ENCODE measurements at regions not wholly inside any gene's neighbourhood (a gene's known extent, or its start where the extent isn't known, plus 50 kb on each side); places are given as distances from the start of the nearest gene placed in this dataset.
"Not testable (repeated sequence)": the region's sequence is repeated elsewhere in the genome, so short reads cannot be mapped to it uniquely, and the experiment has no call there.

DNA sequence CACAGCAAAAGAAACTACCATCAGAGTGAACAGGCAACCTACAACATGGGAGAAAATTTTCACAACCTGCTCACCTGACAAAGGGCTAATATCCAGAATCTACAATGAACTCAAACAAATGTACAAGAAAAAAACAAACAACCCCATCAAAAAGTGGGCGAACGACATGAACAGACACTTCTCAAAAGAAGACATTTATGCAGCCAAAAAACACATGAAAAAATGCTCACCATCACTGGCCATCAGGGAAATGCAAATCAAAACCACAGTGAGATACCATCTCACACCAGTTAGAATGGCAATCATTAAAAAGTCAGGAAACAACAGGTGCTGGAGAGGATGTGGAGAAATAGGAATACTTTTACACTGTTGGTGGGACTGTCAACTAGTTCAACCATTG is 207.8 kb downstream of the USP6NL start:
- BruUV-seq (replicated peaks); intact Hi-C loops (cut with micrococcal nuclease); CTCF ChIA-PET: not testable (repeated sequence)

DNA sequence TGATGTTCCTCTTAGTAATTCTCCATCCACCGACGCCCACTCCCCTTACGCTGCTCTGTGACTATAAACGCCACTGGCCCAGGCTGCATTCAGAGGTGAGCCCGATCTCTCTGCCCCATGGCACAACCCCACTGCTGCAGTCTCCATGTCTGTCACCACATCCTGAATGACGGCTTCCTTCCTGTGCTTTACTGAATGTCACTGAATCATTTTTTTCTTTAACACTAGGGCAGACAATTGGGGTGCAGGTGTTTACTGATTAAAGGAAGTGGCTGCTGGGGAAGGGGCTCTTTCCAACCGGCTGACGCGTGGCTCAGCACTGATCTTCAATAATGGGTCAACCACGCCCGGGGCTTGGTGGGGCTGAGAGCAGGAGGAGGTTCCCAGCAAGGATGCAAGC is 208.3 kb downstream of the USP6NL start:
- Mint-ChIP-seq H3K4me3 (ENCODE audit: unreplicated experiment) (no peak overlapping the region), H3K27ac (ENCODE audit: low read depth, unreplicated experiment) (no peak overlapping the region), H3K4me1 (ENCODE audit: insufficient read depth, unreplicated experiment) (no peaks in the 10 kb centered on the region), H3K27me3 (ENCODE audit: insufficient read depth, unreplicated experiment) (no peaks in the 10 kb centered on the region), H3K36me3 (ENCODE audit: insufficient read depth, unreplicated experiment) (no peaks in the 10 kb centered on the region), H3K9me3 (ENCODE audit: unreplicated experiment) (no peaks in the 10 kb centered on the region)
- BruUV-seq (replicated peaks) = no TSS peak
- ChIA-PET POLR2A (no interaction called here), CTCF (no interaction called here)
- intact Hi-C loops (cut with micrococcal nuclease) = no loop called here
- no peak for DNase-seq (ENCODE audit: unreplicated experiment)
- TF ChIP-seq, protein P1, sequence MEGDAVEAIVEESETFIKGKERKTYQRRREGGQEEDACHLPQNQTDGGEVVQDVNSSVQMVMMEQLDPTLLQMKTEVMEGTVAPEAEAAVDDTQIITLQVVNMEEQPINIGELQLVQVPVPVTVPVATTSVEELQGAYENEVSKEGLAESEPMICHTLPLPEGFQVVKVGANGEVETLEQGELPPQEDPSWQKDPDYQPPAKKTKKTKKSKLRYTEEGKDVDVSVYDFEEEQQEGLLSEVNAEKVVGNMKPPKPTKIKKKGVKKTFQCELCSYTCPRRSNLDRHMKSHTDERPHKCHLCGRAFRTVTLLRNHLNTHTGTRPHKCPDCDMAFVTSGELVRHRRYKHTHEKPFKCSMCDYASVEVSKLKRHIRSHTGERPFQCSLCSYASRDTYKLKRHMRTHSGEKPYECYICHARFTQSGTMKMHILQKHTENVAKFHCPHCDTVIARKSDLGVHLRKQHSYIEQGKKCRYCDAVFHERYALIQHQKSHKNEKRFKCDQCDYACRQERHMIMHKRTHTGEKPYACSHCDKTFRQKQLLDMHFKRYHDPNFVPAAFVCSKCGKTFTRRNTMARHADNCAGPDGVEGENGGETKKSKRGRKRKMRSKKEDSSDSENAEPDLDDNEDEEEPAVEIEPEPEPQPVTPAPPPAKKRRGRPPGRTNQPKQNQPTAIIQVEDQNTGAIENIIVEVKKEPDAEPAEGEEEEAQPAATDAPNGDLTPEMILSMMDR (IDR thresholded peaks at IDR 0.05; ENCODE audit: unreplicated experiment) = no peak

More for the DNA sequence above, 207.8 kb downstream of the USP6NL start:
- H3K27ac Mint-ChIP-seq (ENCODE audit: low read depth, unreplicated experiment); H3K9me3 Mint-ChIP-seq (ENCODE audit: unreplicated experiment); DNase-seq (ENCODE audit: unreplicated experiment); H3K27me3 Mint-ChIP-seq (ENCODE audit: insufficient read depth, unreplicated experiment); H3K36me3 Mint-ChIP-seq (ENCODE audit: insufficient read depth, unreplicated experiment); H3K4me3 Mint-ChIP-seq (ENCODE audit: unreplicated experiment); H3K4me1 Mint-ChIP-seq (ENCODE audit: insufficient read depth, unreplicated experiment); POLR2A ChIA-PET: not testable (repeated sequence)

DNA sequence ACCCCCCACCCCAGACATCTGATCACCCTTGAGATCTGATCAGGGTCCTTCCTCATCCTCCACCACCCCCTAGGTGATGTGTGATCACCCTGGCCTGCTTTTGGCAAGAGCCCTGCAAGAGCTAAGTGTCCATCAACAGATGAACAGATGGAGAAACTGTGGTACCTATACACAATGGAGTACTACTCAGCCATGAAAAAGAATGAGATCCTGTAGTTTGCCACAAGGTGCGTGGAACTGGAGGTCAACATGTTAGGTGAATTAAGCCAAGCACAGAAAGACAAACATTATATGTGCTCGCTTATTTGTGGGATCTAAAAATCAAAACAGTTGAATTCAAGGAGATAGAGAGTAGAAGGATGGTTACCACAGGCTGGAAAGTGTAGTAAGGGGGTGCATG is 209.1 kb downstream of the USP6NL start:
- no peaks in the 10 kb centered on the region for H3K4me1 Mint-ChIP-seq (ENCODE audit: insufficient read depth, unreplicated experiment)
- no TSS peak for BruUV-seq (replicated peaks)
- H3K36me3 Mint-ChIP-seq (ENCODE audit: insufficient read depth, unreplicated experiment) = no peaks in the 10 kb centered on the region
- no peaks in the 10 kb centered on the region for H3K27me3 Mint-ChIP-seq (ENCODE audit: insufficient read depth, unreplicated experiment)
- H3K27ac Mint-ChIP-seq (ENCODE audit: low read depth, unreplicated experiment) = no peak overlapping the region
- intact Hi-C loops (cut with micrococcal nuclease) = no loop called here
- POLR2A ChIA-PET = no interaction called here
- DNase-seq (ENCODE audit: unreplicated experiment) = no peak
- CTCF ChIA-PET = no interaction called here
- H3K4me3 Mint-ChIP-seq (ENCODE audit: unreplicated experiment) = no peak overlapping the region
- TF ChIP-seq, protein P1 (IDR thresholded peaks at IDR 0.05; ENCODE audit: unreplicated experiment) = no peak
- no peaks in the 10 kb centered on the region for H3K9me3 Mint-ChIP-seq (ENCODE audit: unreplicated experiment)

DNA sequence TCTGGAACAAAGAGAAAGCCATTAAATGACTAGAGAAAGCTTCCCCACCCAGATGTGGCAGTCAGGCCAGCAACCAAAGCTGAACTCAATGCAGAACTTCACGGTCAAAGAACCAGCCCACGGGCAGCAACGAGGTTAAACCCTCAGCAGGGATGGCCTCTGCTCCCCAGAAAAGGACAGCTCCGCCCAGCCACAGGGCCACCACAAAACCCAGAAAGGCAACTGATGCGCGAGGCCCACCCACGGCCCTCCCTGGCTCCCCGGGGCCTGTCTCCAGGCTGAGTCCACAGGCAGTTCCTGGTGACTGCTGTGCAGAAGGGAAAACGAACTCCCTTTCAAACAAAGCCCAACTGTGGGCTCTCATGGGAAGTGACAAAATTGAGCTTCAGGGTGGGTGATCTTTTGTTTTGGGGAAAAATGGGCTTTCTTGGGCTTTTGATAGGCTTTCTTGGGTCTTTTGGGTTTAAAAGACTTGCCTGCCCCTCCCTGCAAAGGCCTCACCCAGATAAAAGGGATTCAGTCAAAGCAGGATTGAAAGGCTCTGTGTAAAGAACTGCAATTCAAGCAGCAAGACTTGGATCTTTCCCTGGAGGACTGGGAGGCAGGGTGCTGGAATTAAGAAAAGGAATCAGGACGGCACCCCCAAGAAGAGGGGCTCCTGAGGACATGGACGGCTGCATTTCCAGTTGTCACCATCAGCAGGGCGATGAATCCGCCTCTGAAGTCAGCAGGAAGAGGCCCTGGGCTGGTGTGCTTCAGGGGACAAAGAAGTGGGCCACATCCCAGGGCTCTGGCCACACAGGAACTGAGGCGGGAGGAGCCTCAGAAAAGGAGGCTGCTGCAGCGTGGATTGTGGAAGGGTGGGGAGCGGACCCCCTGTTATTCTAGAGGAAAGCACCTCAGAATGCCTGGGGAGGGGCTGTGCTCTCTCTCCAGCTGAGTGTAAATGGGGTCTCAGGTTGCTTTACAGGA is 209.9 kb downstream of the USP6NL start:
- POLR2A ChIA-PET = interaction anchor here (0.7 kb wide), 1 partner anchor 18 kb away, joined by 3 read pairs; no protein-coding TSS in a partner anchor
- H3K27me3 Mint-ChIP-seq (ENCODE audit: insufficient read depth, unreplicated experiment) = no peaks in the 10 kb centered on the region

More for the DNA sequence above, 209.9 kb downstream of the USP6NL start:
- intact Hi-C loops (cut with micrococcal nuclease) = no loop called here
- no peaks in the 10 kb centered on the region for H3K9me3 Mint-ChIP-seq (ENCODE audit: unreplicated experiment)
- CTCF ChIA-PET = no interaction called here
- H3K4me1 Mint-ChIP-seq (ENCODE audit: insufficient read depth, unreplicated experiment) = no peaks in the 10 kb centered on the region
- H3K36me3 Mint-ChIP-seq (ENCODE audit: insufficient read depth, unreplicated experiment) = no peaks in the 10 kb centered on the region
- no peak for DNase-seq (ENCODE audit: unreplicated experiment)
- TF ChIP-seq, protein P1 (IDR thresholded peaks at IDR 0.05; ENCODE audit: unreplicated experiment) = no peak
- H3K27ac Mint-ChIP-seq (ENCODE audit: low read depth, unreplicated experiment) = no peak overlapping the region
- no TSS peak for BruUV-seq (replicated peaks)
- no peak overlapping the region for H3K4me3 Mint-ChIP-seq (ENCODE audit: unreplicated experiment)

All from MCF 10A (cell line).